Brain pericyte (primary cell): ENCODE measurements at regions not wholly inside any gene's neighbourhood (a gene's known extent, or its start where the extent isn't known, plus 50 kb on each side); places are given as distances from the start of the nearest gene placed in this dataset.
"Not testable (repeated sequence)": the region's sequence is repeated elsewhere in the genome, so short reads cannot be mapped to it uniquely, and the experiment has no call there.

Experiments
- DNase-seq: peaks from one replicate; pipeline ENCODE4 v3.0.0-alpha.2; 2012; ENCODE audit warnings: low read depth, low spot score

DNA sequence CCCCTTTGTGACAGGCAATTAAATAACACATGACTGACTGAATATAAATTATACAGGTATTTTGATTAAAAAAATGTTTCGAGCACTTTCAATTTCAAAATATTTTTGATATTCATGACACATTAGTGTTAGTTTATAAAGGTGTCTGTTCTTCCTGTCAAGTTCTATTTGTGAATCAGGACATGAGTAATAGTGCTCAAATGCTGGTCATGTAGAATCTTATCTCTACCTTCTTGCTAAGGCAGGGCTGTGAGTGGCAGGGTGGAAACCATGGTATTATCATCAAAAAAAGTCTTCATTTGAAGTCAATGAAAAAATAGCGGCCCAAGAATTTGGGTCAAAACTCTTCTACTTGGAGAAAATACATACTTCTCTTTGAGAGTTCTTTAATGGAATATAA is 250.2 kb downstream of the DACT1 start:
- no peak for DNase-seq

DNA sequence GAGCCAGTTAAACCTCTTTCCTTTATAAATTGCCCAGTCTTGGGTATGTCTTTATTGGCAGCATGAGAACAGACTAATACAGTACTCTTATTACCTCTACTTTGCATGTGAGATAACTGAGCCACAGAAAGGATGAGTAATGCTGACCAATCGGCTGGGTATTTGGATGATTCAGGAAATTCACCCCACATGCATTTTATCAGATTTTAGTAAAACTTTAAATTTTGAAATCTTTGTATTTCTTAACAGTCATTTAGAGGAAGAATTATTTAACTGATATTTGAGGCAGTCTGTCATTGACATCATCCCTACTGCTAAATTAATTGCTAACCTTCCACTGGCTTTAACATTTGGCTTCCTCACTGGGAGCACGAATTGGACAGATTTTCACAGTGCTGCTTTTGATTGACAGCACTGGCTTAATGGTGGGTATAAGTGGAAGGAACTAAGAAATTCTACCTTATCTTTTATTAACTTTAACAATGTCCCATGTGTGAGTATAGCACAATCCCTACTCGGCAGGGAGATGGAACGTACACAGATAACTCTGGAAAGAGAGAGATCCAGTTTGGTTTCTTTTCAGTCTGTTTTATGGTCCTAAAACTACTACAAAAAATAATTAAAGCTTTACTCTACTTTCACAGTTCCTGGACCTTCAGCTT is 261.0 kb downstream of the DACT1 start:
- no peak for DNase-seq

DNA sequence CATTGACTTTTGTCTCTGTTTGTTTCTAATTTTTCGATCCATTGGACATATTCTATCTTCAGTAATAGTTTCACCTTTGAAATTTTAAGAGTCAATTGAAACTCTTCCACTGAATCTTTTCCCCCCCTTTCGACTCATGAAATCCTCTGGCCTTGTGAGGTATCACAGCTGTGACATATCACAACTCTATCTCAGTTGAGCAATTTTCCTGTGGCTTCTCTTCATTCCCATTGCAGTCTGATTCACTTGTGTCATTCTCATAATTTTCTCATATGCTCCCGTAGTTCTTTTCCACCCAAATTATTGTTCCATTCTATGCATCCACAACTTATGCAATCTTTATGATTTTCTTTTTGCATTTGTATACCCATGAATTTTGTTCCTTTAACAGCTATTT is 261.6 kb downstream of the DACT1 start:
- DNase-seq: no peak

DNA sequence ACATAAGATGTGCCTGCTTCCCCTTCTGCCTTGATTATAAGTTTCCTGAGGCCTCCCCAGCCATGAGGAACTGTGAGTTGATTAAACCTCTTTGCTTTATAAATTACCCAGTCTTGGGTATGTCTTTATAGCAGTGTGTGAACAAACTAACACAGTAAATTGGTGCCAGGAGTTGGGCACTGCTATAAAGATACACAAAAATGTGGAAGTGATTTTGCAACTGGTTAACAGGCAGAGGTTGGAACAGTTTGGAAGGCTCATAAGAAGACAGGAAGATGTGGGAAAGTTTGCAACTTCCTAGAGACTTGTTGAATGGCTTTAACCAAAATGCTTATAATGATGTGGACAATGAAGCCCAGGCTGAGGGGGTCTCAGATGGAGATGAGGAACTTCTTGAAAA is 264.1 kb downstream of the DACT1 start:
- no peak for DNase-seq

DNA sequence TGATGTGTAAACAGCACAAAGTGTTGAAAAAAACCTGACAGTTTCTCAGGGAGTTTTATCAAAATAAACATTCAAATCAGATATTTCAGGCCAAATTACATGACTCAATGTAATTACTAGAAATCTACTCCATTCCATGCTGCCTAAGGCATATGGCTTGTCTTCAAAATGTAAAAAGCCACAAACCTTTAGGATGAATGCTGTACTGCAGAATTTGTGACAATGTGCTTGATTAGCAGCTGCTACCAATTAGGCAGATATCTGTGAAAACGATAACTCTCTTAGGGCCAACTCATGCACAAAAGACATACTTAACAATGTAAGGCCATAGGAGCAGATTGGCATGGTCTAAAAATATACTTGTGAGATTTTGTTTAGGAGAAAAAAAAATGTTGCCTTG is 267.0 kb downstream of the DACT1 start:
- DNase-seq: no peak

DNA sequence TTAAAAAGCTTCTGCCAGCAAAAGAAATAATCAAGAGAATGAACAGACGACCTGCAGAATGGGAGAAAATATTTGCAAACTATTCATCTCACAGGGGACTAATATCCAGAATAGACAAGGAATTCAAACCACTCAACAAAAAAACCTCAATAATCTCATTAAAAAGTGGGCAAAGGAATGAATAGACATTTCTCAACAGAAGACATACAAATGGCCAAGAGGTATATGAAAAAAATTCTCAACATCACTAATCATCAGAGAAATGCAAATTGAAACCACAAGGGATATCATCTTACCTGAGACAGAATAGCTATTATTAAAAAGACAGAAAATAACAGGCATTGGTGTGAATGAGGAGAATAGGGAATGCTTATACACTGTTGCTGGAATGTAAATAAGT is 270.0 kb downstream of the DACT1 start:
- DNase-seq: no peak

DNA sequence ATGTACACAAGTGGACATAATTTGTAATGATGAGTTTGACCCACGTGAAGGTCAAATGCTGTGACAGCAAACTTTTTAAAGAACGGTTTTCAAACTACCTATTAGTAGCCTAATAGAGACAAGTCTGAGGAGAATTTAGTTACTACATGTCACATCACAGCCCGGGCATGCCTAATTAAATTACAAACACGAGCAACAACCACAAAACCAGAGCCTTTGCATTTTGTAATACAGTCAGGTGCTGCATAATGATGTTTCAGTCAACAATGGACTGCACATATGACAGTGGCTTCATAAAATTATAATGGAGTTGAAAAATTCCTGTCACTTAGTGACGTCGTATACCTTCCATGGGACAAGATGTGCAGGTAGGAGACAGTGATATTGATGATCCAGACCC is 274.5 kb downstream of the DACT1 start:
- DNase-seq: no peak

DNA sequence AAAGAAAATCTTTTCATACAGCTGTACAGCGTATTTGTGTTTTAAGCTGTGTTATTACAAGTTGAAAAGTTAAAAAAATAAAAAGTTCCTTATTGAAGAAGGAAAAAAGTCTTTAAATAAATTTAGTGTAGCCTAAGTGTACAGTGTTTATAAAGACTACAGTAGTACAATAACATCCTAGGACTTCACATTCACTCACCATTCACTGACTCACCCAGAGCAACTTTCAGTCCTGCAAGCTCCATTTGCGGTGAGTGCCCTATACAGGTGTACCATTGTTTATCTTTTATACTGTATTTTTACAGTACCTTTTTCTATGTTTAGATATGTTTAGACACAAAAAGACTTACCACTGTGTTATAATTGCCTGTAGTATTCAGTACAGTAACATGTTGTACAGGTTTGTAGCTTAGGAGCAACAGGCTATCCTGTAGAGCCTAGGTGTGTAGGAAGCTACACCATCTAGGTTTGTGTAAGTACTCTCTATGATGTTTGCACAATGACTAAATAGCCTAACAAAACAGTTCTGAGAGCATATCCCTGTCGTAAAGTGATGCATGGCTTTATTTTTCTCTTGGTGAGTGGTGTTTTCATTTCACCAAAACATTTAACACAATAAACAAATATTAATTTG is 275.2 kb downstream of the DACT1 start:
- DNase-seq: no peak

DNA sequence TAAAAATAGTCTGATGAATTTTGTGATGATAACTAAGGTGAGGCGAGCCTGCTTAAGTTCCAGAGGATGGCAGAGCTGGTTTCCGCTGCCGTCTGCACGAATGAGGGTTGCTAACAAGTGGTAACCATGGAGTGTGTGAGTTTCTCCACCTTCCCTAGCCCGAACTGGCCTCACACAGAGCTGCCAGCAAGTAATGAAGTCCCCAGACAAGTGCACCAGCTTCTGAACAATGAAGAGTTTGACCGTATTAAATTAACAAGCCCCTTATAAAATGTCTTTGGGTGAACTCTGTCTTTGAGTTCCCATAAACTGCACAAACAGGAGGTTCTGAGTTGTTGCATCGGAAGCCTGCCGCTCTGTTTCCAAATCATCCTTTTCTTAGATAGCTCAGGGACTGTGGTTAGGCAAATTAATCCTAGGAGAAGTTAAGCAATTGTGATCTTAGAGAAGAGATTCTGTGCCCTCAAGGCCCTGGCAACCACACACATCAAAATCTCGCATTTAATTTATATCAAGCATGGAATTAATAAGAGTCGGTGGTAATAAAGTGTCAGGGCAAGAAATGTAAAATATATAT is 274.1 kb upstream of the DAAM1 start:
- no peak for DNase-seq

DNA sequence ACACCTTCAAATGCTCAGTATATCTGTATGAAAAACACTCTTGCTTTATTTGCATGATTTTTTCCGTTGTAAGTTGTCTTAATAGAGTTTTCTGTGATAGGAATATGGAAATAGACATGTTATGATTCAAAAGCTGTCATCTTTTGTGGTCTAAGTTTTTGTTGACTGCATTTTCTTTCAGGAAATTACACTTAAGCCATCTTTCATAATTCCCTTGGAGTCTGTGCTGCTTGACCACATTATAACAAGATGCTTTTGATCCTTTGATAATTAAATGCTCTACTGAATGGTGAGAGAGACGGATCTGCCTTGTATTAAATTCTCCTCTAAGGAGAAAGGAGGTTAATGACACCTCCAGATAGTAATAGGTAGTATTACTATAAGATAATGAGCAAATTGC is 272.8 kb upstream of the DAAM1 start:
- no peak for DNase-seq

DNA sequence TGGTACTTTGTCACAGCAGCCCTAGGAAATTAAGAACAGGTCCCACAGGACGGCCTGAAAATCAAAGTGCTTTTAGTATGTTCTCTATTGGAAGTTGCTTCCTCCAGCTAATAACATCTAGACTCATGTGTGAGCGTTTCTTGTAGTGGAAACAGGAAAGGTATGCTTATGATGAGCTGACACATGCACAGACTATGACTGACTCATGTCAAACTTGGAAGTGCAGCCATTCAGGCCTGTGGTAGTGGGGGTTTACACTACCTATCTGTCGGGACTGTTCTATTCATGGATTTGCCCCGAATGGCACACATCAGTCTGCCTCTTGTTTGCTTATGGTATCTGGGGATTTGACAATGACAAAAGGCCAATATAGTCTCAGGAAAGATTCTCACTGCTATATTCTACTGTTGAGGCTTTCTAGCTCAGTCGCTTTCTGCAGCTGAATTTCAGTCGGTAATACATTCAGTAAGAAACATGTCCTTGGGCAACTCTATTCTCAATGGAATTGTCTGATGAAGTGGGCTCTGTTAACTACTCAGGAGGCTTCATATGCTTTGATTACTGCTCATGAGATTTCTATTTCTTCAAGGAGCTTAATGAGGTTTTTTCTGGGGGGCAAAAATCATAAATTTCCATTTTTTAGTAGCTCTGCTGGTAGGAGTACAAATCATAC is 270.3 kb upstream of the DAAM1 start:
- DNase-seq: no peak

DNA sequence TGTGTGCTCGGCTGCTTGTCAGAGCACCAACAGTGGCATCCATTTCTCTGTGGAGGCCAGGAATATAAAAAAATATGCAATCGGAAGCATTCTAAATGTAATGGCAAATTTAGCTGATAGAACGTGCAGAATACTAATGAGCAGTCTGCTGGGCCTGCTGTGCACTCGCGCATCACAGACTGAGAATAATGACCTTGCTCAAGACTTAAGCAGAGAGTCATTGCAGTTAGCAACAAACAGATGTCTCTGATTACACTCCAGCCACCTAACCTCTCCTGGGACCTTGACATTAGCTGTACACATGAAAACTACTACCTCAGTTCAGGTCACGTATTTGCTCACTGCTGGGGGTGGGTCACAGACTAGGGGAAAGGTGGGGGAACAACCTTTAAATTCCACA is 269.2 kb upstream of the DAAM1 start:
- DNase-seq: no peak

DNA sequence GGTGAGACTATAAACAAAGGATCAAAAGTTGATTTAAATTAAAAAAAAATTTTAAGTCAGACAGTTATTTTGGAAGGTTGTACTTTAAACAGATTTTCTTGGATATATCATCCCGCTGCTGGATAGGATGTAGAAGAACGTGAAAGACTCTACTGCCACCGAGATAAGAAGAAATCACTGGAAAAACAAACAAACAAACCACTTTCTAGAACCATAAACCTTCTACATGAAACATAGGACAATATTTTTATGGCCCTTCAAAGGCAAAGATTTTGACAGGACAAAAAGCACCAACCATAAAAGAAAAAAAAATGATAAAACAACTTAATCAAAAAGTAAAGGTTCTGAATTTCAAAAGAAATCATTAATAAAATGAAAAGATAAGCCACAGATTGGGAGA is 268.2 kb upstream of the DAAM1 start:
- no peak for DNase-seq

DNA sequence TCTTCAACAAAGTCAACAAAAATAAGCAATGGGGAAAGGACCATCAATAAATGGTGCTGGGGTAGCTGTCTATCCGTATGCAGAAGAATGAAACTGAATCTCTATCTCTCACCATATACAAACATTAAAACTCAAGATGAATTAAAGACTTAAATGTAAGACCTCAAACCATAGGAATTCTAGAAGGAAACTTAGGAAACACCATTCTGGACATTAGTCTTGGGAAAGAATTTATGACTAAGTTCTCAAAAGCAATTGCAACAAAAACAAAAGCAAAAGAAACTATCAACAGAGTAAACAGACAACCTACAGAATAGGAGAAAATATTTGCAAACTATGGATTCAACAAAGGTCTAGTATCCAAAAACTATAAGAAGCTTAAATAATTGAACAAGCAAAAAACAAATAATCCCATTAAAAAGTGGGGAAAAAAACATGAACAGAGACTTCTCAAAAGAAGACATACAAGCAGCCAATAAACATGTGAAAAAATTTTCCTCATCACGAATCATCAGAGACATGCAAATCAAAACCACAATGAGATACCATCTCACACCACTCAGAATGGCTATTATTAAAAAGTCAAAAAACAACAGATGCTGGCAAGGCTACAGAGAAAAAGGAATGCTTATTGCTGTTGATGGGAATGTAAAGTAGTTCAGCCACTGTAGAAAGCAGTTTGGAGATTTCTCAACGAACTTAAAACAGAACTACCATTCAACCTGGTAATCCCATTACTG is 266.1 kb upstream of the DAAM1 start:
- DNase-seq: not testable (repeated sequence)

DNA sequence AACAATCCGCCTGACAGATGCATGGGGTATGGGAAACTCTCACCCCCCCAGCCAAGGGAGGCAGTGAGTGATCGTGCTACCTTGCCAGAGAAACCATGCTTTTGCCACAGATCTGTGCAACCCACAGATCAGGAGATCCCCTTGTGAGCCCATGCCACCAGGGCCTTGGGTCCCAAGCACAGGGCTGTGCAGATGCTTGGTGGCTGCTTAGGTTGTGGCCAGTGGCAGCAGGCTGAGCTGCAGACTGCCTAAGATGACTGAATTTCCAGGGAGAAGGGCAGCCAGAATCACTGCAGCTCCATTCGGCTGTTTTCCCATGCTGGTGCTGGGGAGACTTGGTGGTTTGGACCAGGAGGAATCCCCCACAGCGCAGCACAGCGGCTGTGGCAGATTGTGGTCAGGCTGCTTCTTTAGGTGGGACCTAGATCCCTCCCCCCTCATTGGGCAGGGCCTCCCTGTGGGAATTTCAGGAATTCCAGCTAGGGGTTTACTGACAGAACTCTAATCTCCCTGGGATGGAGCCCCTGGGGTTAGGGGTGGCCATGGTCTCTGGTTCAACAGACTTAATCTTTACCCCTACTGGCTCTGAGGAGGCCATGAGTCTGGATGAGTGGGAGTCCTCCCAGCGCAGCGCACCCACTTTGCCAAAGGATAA is 264.6 kb upstream of the DAAM1 start:
- DNase-seq: no peak

DNA sequence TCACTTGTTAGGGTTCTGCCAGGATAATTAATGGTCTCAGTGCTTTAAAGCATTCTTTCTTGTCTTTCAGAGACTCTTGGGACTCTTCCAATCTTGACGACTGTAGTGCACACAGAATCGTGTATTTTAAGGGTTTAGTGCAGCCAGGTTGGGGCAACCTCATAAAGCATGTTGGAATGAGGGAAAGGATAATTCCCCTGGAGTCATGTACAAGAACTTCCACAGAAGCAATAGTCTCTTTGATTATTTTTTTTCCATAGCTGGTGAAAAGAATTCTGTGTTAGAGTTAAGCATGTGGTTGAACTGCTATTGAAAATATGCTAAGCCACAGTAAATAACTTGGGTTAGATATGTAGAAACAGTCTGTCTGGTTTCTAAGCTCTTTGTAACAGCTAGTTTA is 246.8 kb upstream of the DAAM1 start:
- no peak for DNase-seq

DNA sequence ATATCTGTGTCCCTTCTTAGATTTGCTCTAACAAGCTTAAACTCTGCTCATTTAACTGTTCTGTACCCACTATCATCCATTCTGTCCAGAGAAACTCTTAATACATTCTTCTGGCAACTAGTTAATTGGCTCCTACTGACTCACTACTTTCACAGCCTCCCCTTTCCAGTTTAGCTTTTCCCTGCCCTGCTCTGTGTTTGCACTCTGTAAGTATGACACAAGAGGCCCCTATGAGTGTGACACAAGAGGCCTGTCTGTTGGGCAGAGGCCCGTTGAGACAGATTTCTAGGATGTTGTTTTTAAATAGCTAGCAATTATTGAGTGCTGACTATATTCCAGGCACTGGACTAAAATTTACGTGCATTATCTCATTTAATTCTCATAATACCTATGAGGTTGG is 246.0 kb upstream of the DAAM1 start:
- no peak for DNase-seq

DNA sequence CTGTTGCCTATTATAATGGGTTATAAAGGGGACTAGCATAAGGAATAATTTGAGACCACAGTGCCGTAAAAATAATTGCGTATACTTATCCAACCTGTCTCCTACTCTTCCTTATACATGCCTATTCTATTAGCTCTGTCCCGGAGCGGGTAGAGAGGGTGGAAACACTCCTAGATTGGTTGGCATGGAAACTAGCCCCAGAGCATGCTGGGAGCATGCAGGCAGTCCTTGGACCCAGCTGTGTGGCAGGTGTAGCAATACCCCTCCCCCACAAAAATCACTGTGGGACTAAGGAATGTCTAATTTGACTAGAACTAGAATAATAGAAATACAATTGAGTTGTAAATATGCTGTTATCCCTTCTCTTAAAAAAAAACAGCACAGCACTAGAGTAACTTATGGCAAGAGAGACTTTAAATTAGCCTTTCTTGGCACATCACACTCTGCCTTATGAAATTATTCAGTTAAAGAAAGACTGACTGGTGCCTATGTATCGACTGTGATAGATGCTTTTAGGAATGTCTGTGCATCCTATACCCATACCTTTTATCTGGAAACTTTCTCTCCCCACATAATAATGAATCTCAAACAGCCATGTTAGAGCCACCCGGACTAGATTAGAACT is 244.0 kb upstream of the DAAM1 start:
- no peak for DNase-seq

DNA sequence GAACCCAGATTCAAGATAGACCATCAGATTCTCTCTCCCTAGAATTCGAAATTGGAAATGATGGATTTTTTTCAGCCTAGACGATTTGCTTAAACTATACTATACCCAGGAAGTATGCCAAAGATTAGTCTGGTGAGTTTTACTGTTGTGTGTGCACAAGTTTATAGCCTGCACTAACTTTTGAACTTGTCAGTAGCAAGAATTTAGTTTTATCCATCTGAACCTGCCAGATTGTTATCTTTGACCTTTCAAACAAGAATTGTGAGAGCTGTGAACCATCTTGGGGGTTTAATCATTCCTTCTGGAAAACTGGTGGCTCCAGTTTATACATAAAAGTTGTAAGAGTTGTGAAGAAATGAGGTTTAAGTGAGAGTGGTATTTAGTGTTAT is 243.5 kb upstream of the DAAM1 start:
- DNase-seq: no peak

DNA sequence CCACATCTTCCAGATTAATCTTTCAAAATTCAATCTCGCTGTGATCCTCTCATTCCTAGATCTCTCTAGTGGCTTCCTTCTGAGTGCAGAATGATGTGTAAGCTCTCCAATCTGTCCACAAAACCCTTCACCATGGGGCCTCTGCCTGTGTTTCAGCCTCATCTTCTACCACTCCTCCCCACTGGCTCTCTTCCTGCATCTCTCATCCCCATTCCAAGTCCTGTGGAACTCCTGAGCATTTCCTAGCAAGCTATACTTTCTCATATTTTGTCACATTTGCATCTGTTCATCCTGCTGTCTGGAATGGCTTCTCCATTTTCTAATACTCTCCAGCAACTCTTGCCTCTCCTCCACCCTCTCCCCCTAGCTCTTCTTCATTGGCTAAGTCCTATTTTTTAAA is 242.0 kb upstream of the DAAM1 start:
- no peak for DNase-seq

DNA sequence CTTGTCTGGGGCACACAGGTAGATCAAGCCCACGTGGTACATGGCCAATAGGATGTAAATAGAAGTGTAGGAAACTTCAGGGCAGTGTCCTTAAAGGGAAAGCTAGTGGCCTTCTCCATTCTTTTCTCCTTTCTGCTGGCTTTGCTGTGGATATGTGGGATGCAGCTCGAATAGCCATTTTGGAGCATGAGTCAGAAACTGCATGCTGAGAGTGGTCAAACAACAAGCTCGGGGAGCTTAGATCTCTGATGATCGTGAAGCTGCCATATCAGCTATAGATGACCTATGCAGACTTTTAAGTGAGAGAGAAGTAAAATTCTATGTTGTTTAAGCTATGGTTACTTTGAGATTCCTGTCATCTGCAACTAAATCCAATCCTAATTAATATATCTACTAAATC is 241.3 kb upstream of the DAAM1 start:
- no peak for DNase-seq
